Astrocyte (in vitro differentiated cells and primary cell): ENCODE measurements at regions not wholly inside any gene's neighbourhood (a gene's known extent, or its start where the extent isn't known, plus 50 kb on each side); places are given as distances from the start of the nearest gene placed in this dataset.

Experiments used
- DNase-seq: peaks from one replicate; pipeline ENCODE4 v3.0.0-alpha.2; 2010; ENCODE audit warnings: low read depth
- FAIRE-seq: peaks from 2 replicates; lab custom pipeline; 2011; peaks lifted over from hg19 to GRCh38; lab: Jason Lieb, UNC
- H2AFZ ChIP-seq: 2 replicates; pipeline ENCODE4 v1.6.0; 2012; ENCODE audit warnings: low read depth, low read length, inconsistent platforms
- H3K27ac ChIP-seq: 2 replicates; pipeline ENCODE4 v1.5.1; 2011; ENCODE audit warnings: low read depth, low read length, inconsistent platforms
- H3K27me3 ChIP-seq: 2 replicates; pipeline ENCODE4 v1.6.0; 2011; ENCODE audit warnings: low read length, inconsistent platforms; ENCODE audit not compliant: insufficient read depth
- H3K36me3 ChIP-seq: 2 replicates; pipeline ENCODE4 v1.5.1; 2011; ENCODE audit warnings: low read length, inconsistent platforms; ENCODE audit not compliant: insufficient read depth
- H3K4me1 ChIP-seq: 2 replicates; pipeline ENCODE4 v1.5.1; 2011; ENCODE audit warnings: low read length, inconsistent platforms; ENCODE audit not compliant: insufficient read depth
- H3K4me2 ChIP-seq: 2 replicates; pipeline ENCODE4 v1.6.0; 2012; ENCODE audit warnings: low read length, inconsistent platforms
- H3K4me3 ChIP-seq: 2 replicates; pipeline ENCODE4 v1.5.1; 2011; ENCODE audit warnings: low read depth, mild to moderate bottlenecking, low read length, inconsistent platforms; ENCODE audit not compliant: insufficient read depth
- H3K79me2 ChIP-seq: 2 replicates; pipeline ENCODE4 v1.6.0; 2012; ENCODE audit warnings: mild to moderate bottlenecking, low read length, inconsistent platforms; ENCODE audit not compliant: insufficient read depth
- H3K9ac ChIP-seq: 2 replicates; pipeline ENCODE4 v1.6.0; 2012; ENCODE audit warnings: mild to moderate bottlenecking, low read length, inconsistent platforms
- H3K9me3 ChIP-seq: 2 replicates; pipeline ENCODE4 v1.5.1; 2012; ENCODE audit warnings: low read depth, mild to moderate bottlenecking, low read length, inconsistent platforms; ENCODE audit not compliant: insufficient read depth
- H4K20me1 ChIP-seq: 2 replicates; pipeline ENCODE4 v1.6.0; 2012; ENCODE audit warnings: low read length, inconsistent platforms; ENCODE audit not compliant: insufficient read depth
- H3K27ac Mint-ChIP-seq: one replicate; pipeline ENCODE4 v1.8.0; 2021; ENCODE audit warnings: mild to moderate bottlenecking, mixed read lengths; ENCODE audit not compliant: unreplicated experiment
- H3K27me3 Mint-ChIP-seq: one replicate; pipeline ENCODE4 v1.8.0; 2021; ENCODE audit warnings: low read depth, mixed read lengths; ENCODE audit not compliant: unreplicated experiment
- H3K36me3 Mint-ChIP-seq: one replicate; pipeline ENCODE4 v1.8.0; 2021; ENCODE audit warnings: low read depth, mixed read lengths; ENCODE audit not compliant: unreplicated experiment
- H3K4me1 Mint-ChIP-seq: one replicate; pipeline ENCODE4 v1.8.0; 2021; ENCODE audit warnings: low read depth, mixed read lengths; ENCODE audit not compliant: unreplicated experiment
- H3K4me3 Mint-ChIP-seq: one replicate; pipeline ENCODE4 v1.8.0; 2021; ENCODE audit warnings: mild to moderate bottlenecking, moderate library complexity, mixed read lengths; ENCODE audit not compliant: unreplicated experiment
- H3K9me3 Mint-ChIP-seq: one replicate; pipeline ENCODE4 v1.8.0; 2021; ENCODE audit warnings: mild to moderate bottlenecking, mixed read lengths; ENCODE audit not compliant: unreplicated experiment
- CTCF ChIP-seq: IDR thresholded peaks from 2 replicates; pipeline ENCODE4 v1.5.1; 2011; ENCODE audit warnings: low read depth, mild to moderate bottlenecking, inconsistent platforms, low read length, moderate library complexity; ENCODE audit not compliant: insufficient read depth
- EZH2 ChIP-seq: IDR thresholded peaks from 2 replicates; pipeline ENCODE4 v1.6.1; 2012; ENCODE audit warnings: mild to moderate bottlenecking, low read length, inconsistent platforms; ENCODE audit not compliant: insufficient read depth

GRCh38 chr1:5291889-5292288 lies 637.5 kb downstream of the AJAP1 start:
- H3K36me3 Mint-ChIP-seq: no peaks in the 10 kb centered on the region

GRCh38 chr1:5287178-5288150 lies 633.1 kb downstream of the AJAP1 start:
- Histone ChIP-seq H3K4me1 (no peaks in the 10 kb centered on the region), H3K9ac (no peak overlapping the region), H4K20me1 (no peaks in the 10 kb centered on the region), H3K27ac (no peak overlapping the region), H2AFZ (no peak overlapping the region), H3K9me3 (peaks cover 6% of the 10 kb centered on the region), H3K4me3 (no peak overlapping the region), H3K27me3 (no peaks in the 10 kb centered on the region), H3K36me3 (no peaks in the 10 kb centered on the region), H3K79me2 (no peaks in the 10 kb centered on the region), H3K4me2 (no peak overlapping the region)
- no peaks in the 10 kb centered on the region for H3K36me3 Mint-ChIP-seq
- FAIRE-seq (no peak), DNase-seq (no peak)
- no peak overlapping the region for H3K4me3 Mint-ChIP-seq
- no peaks in the 10 kb centered on the region for H3K4me1 Mint-ChIP-seq
- TF ChIP-seq EZH2 (no peak), CTCF (no peak)
- no peak overlapping the region for H3K27ac Mint-ChIP-seq
- H3K27me3 Mint-ChIP-seq: peaks cover 15% of the 10 kb centered on the region
- peaks cover 14% of the 10 kb centered on the region for H3K9me3 Mint-ChIP-seq

More at GRCh38 chr1:5291889-5292288, 637.5 kb downstream of the AJAP1 start:
- Histone ChIP-seq H3K79me2 (no peaks in the 10 kb centered on the region), H3K27me3 (no peaks in the 10 kb centered on the region), H3K4me2 (no peak overlapping the region), H3K9me3 (peaks cover 9% of the 10 kb centered on the region), H3K27ac (no peak overlapping the region), H4K20me1 (no peaks in the 10 kb centered on the region), H2AFZ (no peak overlapping the region), H3K4me1 (no peaks in the 10 kb centered on the region), H3K36me3 (no peaks in the 10 kb centered on the region), H3K9ac (no peak overlapping the region), H3K4me3 (no peak overlapping the region)
- TF ChIP-seq CTCF: no peak
- TF ChIP-seq EZH2: no peak
- H3K27me3 Mint-ChIP-seq: peaks cover 15% of the 10 kb centered on the region
- DNase-seq (no peak), FAIRE-seq (no peak)
- no peaks in the 10 kb centered on the region for H3K4me1 Mint-ChIP-seq
- no peak overlapping the region for H3K27ac Mint-ChIP-seq
- H3K4me3 Mint-ChIP-seq: no peak overlapping the region
- H3K9me3 Mint-ChIP-seq: no peaks in the 10 kb centered on the region

DNA sequence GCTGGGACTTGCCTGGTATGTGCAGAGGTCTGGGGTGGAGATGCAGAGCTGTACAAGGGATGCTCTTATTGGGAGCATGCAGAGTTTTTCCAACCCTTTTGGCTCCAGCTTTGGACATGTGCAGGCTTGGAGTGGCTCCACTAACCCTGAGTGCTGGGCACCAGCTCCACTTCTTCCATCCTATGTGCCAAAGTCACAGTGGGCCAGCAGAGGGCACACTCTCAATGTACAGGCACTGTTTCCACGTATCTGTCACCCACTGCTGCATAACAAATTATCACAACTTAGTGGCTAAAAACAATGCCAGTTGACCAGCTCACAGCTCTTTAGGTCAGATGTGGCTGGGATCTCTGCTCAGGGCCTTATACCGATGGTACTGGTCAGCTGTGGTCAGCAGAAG lies 631.8 kb downstream of the AJAP1 start:
- Histone ChIP-seq H3K4me3 (no peak overlapping the region), H3K79me2 (no peaks in the 10 kb centered on the region), H2AFZ (no peak overlapping the region), H3K9me3 (peaks cover 8% of the 10 kb centered on the region), H3K36me3 (no peaks in the 10 kb centered on the region), H3K27me3 (no peaks in the 10 kb centered on the region), H3K9ac (no peak overlapping the region), H3K4me2 (no peak overlapping the region), H4K20me1 (no peaks in the 10 kb centered on the region), H3K4me1 (no peaks in the 10 kb centered on the region), H3K27ac (no peak overlapping the region)
- Mint-ChIP-seq H3K27ac (no peak overlapping the region), H3K36me3 (no peaks in the 10 kb centered on the region), H3K27me3 (peaks cover 21% of the 10 kb centered on the region), H3K9me3 (peaks cover 14% of the 10 kb centered on the region), H3K4me1 (no peaks in the 10 kb centered on the region), H3K4me3 (no peak overlapping the region)
- no peak for TF ChIP-seq CTCF
- no peak for TF ChIP-seq EZH2
- FAIRE-seq (no peak), DNase-seq (no peak)
